ENCODE measurements at regions not wholly inside any gene's neighbourhood (a gene's known extent, or its start where the extent isn't known, plus 50 kb on each side); places are given as distances from the start of the nearest gene placed in this dataset.

DNA sequence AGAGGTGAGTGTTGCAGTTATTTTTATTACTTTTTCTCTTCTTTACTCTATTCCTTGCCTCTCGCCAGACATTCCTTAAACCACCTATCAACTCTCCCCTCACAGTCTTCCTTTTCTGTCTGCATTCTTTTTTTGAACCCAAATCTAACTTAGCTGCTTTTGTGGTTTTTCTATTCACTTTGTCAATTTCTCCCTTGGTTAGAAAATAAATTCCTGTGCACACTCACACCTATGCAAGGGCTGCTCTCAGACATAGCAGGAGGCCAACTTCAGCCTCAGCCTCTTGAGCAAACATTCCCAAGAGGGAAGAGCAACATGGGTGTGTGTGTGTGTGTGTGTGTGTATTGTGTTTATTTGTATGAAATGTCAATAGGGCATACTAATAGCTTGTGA, 808.6 kb downstream of the RNF144A start:
- CTCF ChIA-PET, result interaction anchor here (0.8 to 1.7 kb wide), 3 partner anchors 33 to 778 kb away, joined by 3 read pairs; no protein-coding TSS in a partner anchor
- POLR2A ChIA-PET, result interaction anchor here (1.4 kb wide), 1 partner anchor 957 kb away, joined by 4 read pairs; no protein-coding TSS in a partner anchor
- no peak overlapping the region for H3K4me3 ChIP-seq (ENCODE audit: low read depth, low read length)
- DNase-seq (ENCODE audit: low read depth, low spot score), result no peak
- TF ChIP-seq, protein P1, sequence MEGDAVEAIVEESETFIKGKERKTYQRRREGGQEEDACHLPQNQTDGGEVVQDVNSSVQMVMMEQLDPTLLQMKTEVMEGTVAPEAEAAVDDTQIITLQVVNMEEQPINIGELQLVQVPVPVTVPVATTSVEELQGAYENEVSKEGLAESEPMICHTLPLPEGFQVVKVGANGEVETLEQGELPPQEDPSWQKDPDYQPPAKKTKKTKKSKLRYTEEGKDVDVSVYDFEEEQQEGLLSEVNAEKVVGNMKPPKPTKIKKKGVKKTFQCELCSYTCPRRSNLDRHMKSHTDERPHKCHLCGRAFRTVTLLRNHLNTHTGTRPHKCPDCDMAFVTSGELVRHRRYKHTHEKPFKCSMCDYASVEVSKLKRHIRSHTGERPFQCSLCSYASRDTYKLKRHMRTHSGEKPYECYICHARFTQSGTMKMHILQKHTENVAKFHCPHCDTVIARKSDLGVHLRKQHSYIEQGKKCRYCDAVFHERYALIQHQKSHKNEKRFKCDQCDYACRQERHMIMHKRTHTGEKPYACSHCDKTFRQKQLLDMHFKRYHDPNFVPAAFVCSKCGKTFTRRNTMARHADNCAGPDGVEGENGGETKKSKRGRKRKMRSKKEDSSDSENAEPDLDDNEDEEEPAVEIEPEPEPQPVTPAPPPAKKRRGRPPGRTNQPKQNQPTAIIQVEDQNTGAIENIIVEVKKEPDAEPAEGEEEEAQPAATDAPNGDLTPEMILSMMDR (IDR thresholded peaks at IDR 0.05; ENCODE audit: insufficient read depth, low read length, missing control alignments), result no peak

DNA sequence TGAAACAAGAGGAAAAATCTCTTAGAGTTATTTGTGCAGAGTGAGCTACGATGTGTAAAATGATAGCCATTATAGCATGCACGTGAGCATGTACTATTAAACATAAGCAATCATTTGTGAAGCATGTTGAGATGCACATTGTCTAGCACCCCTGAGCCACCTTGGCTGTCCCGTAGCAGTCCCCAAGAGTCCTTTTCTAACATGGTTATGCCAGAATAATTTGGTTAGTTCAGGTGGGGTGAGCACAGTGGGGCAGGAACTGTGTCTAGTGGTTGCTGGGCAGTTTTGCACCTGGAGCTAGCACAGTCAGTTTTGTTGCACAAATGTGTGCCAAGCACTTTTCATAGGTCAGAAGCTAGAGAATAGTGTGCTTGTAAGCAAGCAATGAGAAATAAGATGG, 809.8 kb downstream of the RNF144A start:
- TF ChIP-seq, protein P1 (IDR thresholded peaks at IDR 0.05; ENCODE audit: insufficient read depth, low read length, missing control alignments), result no peak
- ChIA-PET POLR2A (no interaction called here), CTCF (interaction anchor here (1.4 kb wide), 1 partner anchor 12 kb away, joined by 3 read pairs; no protein-coding TSS in a partner anchor)
- DNase-seq (ENCODE audit: low read depth, low spot score), result no peak
- no peak overlapping the region for H3K4me3 ChIP-seq (ENCODE audit: low read depth, low read length)

DNA sequence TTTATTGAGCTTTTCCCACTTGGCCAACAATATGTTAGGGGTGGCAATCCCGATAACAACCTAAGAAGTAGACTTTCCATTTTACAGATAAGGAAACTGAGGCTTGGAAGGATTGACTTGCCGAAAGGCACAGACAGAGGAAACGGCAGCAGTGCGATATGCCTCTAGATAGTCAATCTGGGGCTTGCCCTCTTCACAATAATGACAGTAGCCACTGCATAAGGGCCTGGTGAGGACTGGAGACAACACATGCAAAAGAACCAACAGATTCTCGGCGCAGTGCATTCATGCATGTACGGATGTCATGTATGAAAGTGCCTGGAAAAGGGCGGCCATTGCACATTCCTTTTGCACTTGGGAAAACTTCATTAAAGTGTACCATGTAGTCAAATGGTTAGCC, 811.2 kb downstream of the RNF144A start:
- ChIA-PET POLR2A (no interaction called here), CTCF (no interaction called here)
- TF ChIP-seq, protein P1 (IDR thresholded peaks at IDR 0.05; ENCODE audit: insufficient read depth, low read length, missing control alignments), result no peak
- no peak for DNase-seq (ENCODE audit: low read depth, low spot score)
- no peak overlapping the region for H3K4me3 ChIP-seq (ENCODE audit: low read depth, low read length)

DNA sequence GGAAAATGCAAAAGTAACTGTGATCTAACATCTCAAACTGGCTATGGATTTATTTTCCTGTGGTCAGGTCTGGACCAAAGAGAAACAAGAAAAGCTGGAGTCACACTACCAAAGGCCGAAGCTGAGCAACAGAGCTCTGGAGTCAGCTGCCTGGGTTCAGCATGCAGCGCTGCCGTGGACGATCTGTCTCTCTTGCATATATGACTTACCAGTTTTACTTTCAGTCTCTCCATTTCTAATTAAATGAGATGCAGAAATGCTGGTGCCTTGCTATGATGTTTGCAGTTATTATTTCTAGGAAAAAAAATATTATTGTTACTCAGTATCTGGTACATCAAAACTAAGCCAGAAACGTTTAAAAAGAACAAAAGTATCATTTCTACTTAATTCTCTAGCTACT, 813.2 kb downstream of the RNF144A start:
- H3K4me3 ChIP-seq (ENCODE audit: low read depth, low read length), result no peak overlapping the region
- ChIA-PET CTCF (interaction anchor here (1.4 kb wide), 1 partner anchor 9 kb away, joined by 4 read pairs; no protein-coding TSS in a partner anchor), POLR2A (no interaction called here)
- TF ChIP-seq, protein P1 (IDR thresholded peaks at IDR 0.05; ENCODE audit: insufficient read depth, low read length, missing control alignments), result no peak
- DNase-seq (ENCODE audit: low read depth, low spot score), result no peak

DNA sequence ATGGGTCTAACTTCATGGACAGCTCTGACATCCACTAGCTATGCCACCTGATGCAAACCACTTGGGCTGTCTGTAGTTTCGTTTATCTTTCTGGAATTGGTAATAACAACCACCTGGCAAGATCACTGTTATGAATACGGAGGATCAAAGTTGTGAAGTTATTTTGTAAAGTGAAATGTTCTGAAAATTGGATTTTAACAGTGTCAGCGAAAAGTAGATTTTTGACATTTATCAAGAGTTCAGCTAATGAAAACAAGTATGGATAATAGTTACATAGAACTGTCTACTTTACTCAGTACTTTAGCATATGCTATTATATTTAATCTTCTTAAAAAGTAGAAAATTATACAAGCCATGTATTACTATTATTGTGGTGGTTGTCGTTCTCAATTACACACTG, 813.8 kb downstream of the RNF144A start:
- POLR2A ChIA-PET, result no interaction called here
- H3K4me3 ChIP-seq (ENCODE audit: low read depth, low read length), result no peak overlapping the region
- CTCF ChIA-PET, result interaction anchor here (1.4 kb wide), 1 partner anchor 10 kb away, joined by 4 read pairs; no protein-coding TSS in a partner anchor
- DNase-seq (ENCODE audit: low read depth, low spot score), result no peak
- TF ChIP-seq, protein P1 (IDR thresholded peaks at IDR 0.05; ENCODE audit: insufficient read depth, low read length, missing control alignments), result no peak

DNA sequence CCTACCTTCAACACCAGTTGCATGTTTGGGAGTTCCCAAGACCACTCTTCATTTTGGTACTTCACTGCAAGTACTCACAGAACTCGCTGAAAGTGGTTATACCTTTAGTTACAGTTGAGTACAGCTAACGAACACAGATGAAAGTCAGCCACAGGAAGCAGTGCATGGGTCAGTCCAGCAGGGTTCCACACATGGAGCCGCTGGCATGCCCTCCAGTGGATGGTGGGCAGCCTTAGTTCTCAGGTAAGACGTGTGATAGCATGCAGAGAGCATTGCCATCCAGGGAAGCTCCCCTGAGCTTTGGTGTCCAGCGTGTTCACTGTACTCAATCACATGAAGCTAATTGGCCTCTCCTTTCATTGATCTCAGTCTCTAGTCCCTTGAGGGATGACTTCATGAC, 815.3 kb downstream of the RNF144A start:
- H3K4me3 ChIP-seq (ENCODE audit: low read depth, low read length), result no peak overlapping the region
- ChIA-PET CTCF (interaction anchor here (0.5 kb wide), 1 partner anchor 1157 kb away, joined by 3 read pairs; no protein-coding TSS in a partner anchor), POLR2A (no interaction called here)
- no peak for DNase-seq (ENCODE audit: low read depth, low spot score)
- TF ChIP-seq, protein P1 (IDR thresholded peaks at IDR 0.05; ENCODE audit: insufficient read depth, low read length, missing control alignments), result no peak
